HG03060 (cell line): ENCODE measurements at regions not wholly inside any gene's neighbourhood (a gene's known extent, or its start where the extent isn't known, plus 50 kb on each side); places are given as distances from the start of the nearest gene placed in this dataset.

ENCODE experiments used
- ATAC-seq: cut with Tn5 transposase; IDR thresholded peaks from one replicate; pipeline ENCODE4 v1.9.1; 2021; ENCODE audit warnings: low read depth, moderate number of reproducible peaks; ENCODE audit not compliant: unreplicated experiment

- no peak for ATAC-seq
These were observed 64.3 kb upstream of the STT3B start for GRCh38 chr3:31468433-31468832.

DNA sequence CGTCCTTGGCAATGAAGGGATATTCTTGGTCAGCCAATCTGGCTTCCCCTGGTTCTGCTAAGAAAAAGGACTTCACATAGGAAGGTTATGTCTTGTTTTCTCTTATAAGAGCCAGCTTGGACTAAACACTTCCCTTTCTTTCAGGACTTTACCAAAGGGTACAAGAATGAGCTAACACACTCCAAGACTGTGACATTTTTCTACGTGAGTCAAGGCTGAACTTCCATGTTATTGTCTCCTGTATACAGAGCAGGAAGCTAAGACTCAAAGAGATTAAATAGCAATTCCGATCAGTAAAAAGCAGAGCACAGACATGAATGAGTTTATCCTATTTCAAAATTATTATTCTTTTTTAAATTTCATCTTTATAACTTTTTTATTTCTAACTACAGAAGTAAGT is 63.3 kb upstream of the STT3B start:
- ATAC-seq, result no peak

- no peak for ATAC-seq
These were observed 60.0 kb upstream of the STT3B start for GRCh38 chr3:31472479-31473390.

DNA sequence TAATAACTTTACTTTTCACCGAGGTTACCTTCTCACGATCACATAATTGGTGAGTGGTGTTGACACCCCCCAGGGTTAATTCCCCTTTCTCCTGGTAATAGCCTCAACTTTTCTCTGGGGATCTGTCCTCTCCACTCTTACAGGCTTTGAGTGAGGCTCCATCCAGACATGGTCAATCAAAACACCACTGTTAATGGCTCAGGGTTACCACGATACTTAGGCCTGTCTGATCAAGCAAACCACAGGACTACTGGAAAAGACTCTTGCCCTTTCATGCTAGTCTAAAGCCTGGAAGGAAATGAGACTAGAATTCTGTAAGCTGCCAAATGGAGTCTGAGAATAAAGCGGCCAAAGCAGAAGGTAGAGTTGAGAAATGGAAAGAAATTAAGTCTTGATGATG is 56.5 kb upstream of the STT3B start:
- no peak for ATAC-seq

DNA sequence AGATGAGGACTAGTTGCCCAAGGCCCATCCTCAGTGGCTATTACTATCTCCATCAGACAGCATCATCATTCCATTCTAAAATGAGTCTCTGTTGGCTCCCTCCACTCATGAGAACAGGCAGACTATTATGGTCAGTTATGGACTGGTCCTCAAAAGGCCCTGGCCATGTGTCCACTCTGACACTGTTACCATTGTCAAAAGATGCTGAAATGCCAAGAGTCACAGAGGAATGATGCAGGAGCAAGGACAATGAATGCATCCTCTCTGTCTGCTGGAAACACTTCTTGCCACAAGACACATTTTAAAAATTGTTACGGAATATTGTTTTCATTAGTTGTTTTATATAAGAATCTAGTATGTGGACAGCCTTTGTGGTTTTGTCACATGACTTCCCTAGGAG is 53.3 kb upstream of the STT3B start:
- no peak for ATAC-seq

- ATAC-seq, result no peak
These were observed 51.0 kb upstream of the STT3B start for GRCh38 chr3:31481697-31482096.

DNA sequence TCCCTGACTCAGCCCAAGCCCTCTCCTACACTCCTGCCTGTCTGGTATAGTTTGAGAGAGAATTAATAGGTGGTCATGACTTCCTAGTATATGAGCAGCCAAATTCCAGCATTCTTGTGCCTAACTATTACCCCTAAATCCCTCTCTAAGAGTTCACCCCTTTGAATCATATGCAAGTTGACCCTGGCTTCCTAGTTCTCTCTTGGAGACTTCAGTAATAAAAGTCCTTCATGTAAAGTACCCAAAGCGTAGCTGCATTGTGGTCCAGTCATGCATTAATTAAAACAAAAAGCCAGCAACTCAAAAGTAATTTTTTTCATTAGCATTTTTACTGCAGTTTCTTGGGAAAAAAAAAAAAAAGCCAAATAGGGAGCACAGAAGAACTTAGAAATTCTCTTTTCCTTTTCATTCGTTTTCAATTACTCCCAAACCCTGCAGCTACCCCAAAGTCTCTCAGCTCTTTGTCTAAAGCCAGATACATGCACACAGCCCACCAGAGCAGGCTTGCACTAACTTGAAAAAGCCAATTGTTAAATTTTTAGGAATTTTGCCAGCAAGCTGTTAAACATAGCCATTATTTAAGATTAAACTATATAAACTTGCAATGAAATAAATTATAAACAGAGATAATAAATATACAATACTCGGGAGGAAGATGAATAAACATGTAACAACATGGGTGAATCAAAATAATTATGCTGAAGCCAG is 50.1 kb upstream of the STT3B start:
- ATAC-seq, result no peak
